Fibroblast of lung (primary cell): ENCODE measurements at regions not wholly inside any gene's neighbourhood (a gene's known extent, or its start where the extent isn't known, plus 50 kb on each side); places are given as distances from the start of the nearest gene placed in this dataset.

Experiments used
- CTCF ChIP-seq, 2 donors: IDR thresholded peaks in 1 of 2; conservative IDR thresholded peaks in 1 of 2; 1 replicate in 1 of 2; 2 replicates in 1 of 2; pipeline ENCODE4 v1.5.1; 2011 to 2012; ENCODE audit warnings: low read length in 2 of 2, control low read depth in 1 of 2, inconsistent platforms in 1 of 2, low read depth in 1 of 2, mild to moderate bottlenecking in 1 of 2
- EZH2 ChIP-seq: IDR thresholded peaks from 2 replicates; pipeline ENCODE4 v1.5.1; 2012; ENCODE audit warnings: low read length, control low read depth, mild to moderate bottlenecking; ENCODE audit errors: missing control alignments

GRCh38 chr2:7233126-7233525 is 315.9 kb downstream of the RNF144A start:
- TF ChIP-seq CTCF (conservative IDR thresholded peaks at IDR 0.05 in 1 of 2, IDR thresholded peaks at IDR 0.05 in 1 of 2; ENCODE audit: low read depth in 1 of 2, low read length in 2 of 2): no peak
- no peak for TF ChIP-seq EZH2
